ENCODE measurements at regions not wholly inside any gene's neighbourhood (a gene's known extent, or its start where the extent isn't known, plus 50 kb on each side); places are given as distances from the start of the nearest gene placed in this dataset.

- TF ChIP-seq CTCF (IDR thresholded peaks at IDR 0.05; ENCODE audit: low read depth, low read length) = no peak
- no peak overlapping the region for H3K4me3 ChIP-seq (ENCODE audit: low read depth, low read length)
- no peak overlapping the region for H3K27ac ChIP-seq (ENCODE audit: low read depth, low read length)
- POLR2A ChIA-PET = no interaction called here
- no peak for DNase-seq (ENCODE audit: low read depth, low spot score)
- H3K27me3 ChIP-seq (ENCODE audit: control insufficient read depth, insufficient read depth, low read length) = no peaks in the 10 kb centered on the region
- CTCF ChIA-PET = no interaction called here
- no peaks in the 10 kb centered on the region for H3K9me3 ChIP-seq (ENCODE audit: control insufficient read depth, insufficient read depth, low read length)
Measured at GRCh38 chr10:114730291-114730690, 72.2 kb upstream of the ABLIM1 start.

- ChIA-PET POLR2A (no interaction called here), CTCF (no interaction called here)
- Histone ChIP-seq H3K9me3 (ENCODE audit: control insufficient read depth, insufficient read depth, low read length) (no peaks in the 10 kb centered on the region), H3K27me3 (ENCODE audit: control insufficient read depth, insufficient read depth, low read length) (no peaks in the 10 kb centered on the region), H3K4me3 (ENCODE audit: low read depth, low read length) (no peak overlapping the region), H3K27ac (ENCODE audit: low read depth, low read length) (no peak overlapping the region)
- DNase-seq (ENCODE audit: low read depth, low spot score) = no peak
- TF ChIP-seq CTCF (IDR thresholded peaks at IDR 0.05; ENCODE audit: low read depth, low read length) = no peak
Measured at GRCh38 chr10:114732931-114733330, 74.9 kb upstream of the ABLIM1 start.

GRCh38 chr10:114735946-114736345 is 77.9 kb upstream of the ABLIM1 start:
- Histone ChIP-seq H3K27ac (ENCODE audit: low read depth, low read length) (no peak overlapping the region), H3K4me3 (ENCODE audit: low read depth, low read length) (no peak overlapping the region), H3K27me3 (ENCODE audit: control insufficient read depth, insufficient read depth, low read length) (no peaks in the 10 kb centered on the region), H3K9me3 (ENCODE audit: control insufficient read depth, insufficient read depth, low read length) (no peaks in the 10 kb centered on the region)
- no peak for TF ChIP-seq CTCF (IDR thresholded peaks at IDR 0.05; ENCODE audit: low read depth, low read length)
- CTCF ChIA-PET = no interaction called here
- no peak for DNase-seq (ENCODE audit: low read depth, low spot score)
- POLR2A ChIA-PET = no interaction called here

GRCh38 chr10:114743521-114744231 is 77.9 kb upstream of the FHIP2A start:
- Histone ChIP-seq H3K4me3 (ENCODE audit: low read depth, low read length) (no peak overlapping the region), H3K9me3 (ENCODE audit: control insufficient read depth, insufficient read depth, low read length) (no peaks in the 10 kb centered on the region), H3K27me3 (ENCODE audit: control insufficient read depth, insufficient read depth, low read length) (no peaks in the 10 kb centered on the region), H3K27ac (ENCODE audit: low read depth, low read length) (no peak overlapping the region)
- no peak for TF ChIP-seq CTCF (IDR thresholded peaks at IDR 0.05; ENCODE audit: low read depth, low read length)
- no peak for DNase-seq (ENCODE audit: low read depth, low spot score)
- ChIA-PET POLR2A (interaction anchor here (0.5 kb wide), 1 partner anchor 15 kb away, joined by 7 read pairs; no protein-coding TSS in a partner anchor), CTCF (interaction anchor here (1.5 kb wide), 1 partner anchor 133 kb away, joined by 5 read pairs; no protein-coding TSS in a partner anchor)

- Histone ChIP-seq H3K4me3 (ENCODE audit: low read depth, low read length) (no peak overlapping the region), H3K27me3 (ENCODE audit: control insufficient read depth, insufficient read depth, low read length) (no peaks in the 10 kb centered on the region), H3K27ac (ENCODE audit: low read depth, low read length) (no peak overlapping the region), H3K9me3 (ENCODE audit: control insufficient read depth, insufficient read depth, low read length) (no peaks in the 10 kb centered on the region)
- no peak for DNase-seq (ENCODE audit: low read depth, low spot score)
- CTCF ChIA-PET = interaction anchor here (0.6 kb wide), 1 partner anchor 277 kb away, joined by 4 read pairs; no protein-coding TSS in a partner anchor
- TF ChIP-seq CTCF (IDR thresholded peaks at IDR 0.05; ENCODE audit: low read depth, low read length) = no peak
- POLR2A ChIA-PET = no interaction called here
Measured at GRCh38 chr10:114746531-114746930, 75.0 kb upstream of the FHIP2A start.
